Keratinocyte (primary cell): ENCODE measurements at regions not wholly inside any gene's neighbourhood (a gene's known extent, or its start where the extent isn't known, plus 50 kb on each side); places are given as distances from the start of the nearest gene placed in this dataset.

Experiments
- DNase-seq: peaks from one replicate; pipeline ENCODE4 v3.0.0-alpha.2; 2011; ENCODE audit warnings: low read depth, missing footprints, low spot score
- FAIRE-seq: peaks from 2 replicates; lab custom pipeline; 2011; peaks lifted over from hg19 to GRCh38; lab: Jason Lieb, UNC
- H2AFZ ChIP-seq: 2 replicates; pipeline ENCODE4 v1.6.0; 2012; ENCODE audit warnings: low read length, control low read depth, inconsistent platforms; ENCODE audit not compliant: control insufficient read depth
- H3K27ac ChIP-seq: 2 replicates; pipeline ENCODE4 v1.5.1; 2011; ENCODE audit warnings: low read length; ENCODE audit not compliant: control insufficient read depth, insufficient read depth
- H3K27me3 ChIP-seq: 3 replicates; pipeline ENCODE4 v1.6.0; 2011; ENCODE audit warnings: low read length; ENCODE audit not compliant: control insufficient read depth, insufficient read depth; ENCODE audit errors: extremely low read depth
- H3K36me3 ChIP-seq, 2 experiments: 2 replicates in 1 of 2; 3 replicates in 1 of 2; pipeline ENCODE4 v1.5.1; 2011; ENCODE audit warnings: low read length in 2 of 2, mild to moderate bottlenecking in 1 of 2; ENCODE audit not compliant: control insufficient read depth in 2 of 2, insufficient read depth in 2 of 2; ENCODE audit errors: extremely low read depth in 1 of 2
- H3K4me1 ChIP-seq: 3 replicates; pipeline ENCODE4 v1.5.1; 2011; ENCODE audit warnings: low read length; ENCODE audit not compliant: control insufficient read depth, insufficient read depth; ENCODE audit errors: extremely low read depth
- H3K4me2 ChIP-seq: 3 replicates; pipeline ENCODE4 v1.6.0; 2011; ENCODE audit warnings: low read depth, low read length; ENCODE audit not compliant: control insufficient read depth, insufficient read depth; ENCODE audit errors: extremely low read depth
- H3K4me3 ChIP-seq, 3 experiments: fragments of 200-600 bp in 1 of 3; sonication (generic) in 1 of 3; 2 replicates in 2 of 3; 3 replicates in 1 of 3; pipeline ENCODE4 v1.5.1; 2011 to 2016; ENCODE audit warnings: low read length in 3 of 3, mild to moderate bottlenecking in 3 of 3, control low read depth in 2 of 3, inconsistent platforms in 1 of 3, low read depth in 1 of 3, mixed read lengths in 1 of 3, mixed run types in 1 of 3, moderate library complexity in 1 of 3; ENCODE audit not compliant: control insufficient read depth in 2 of 3, insufficient read depth in 2 of 3; ENCODE audit errors: extremely low read depth in 1 of 3
- H3K79me2 ChIP-seq: 2 replicates; pipeline ENCODE4 v1.6.0; 2012; ENCODE audit warnings: low read length; ENCODE audit not compliant: control insufficient read depth, insufficient read depth
- H3K9ac ChIP-seq: 3 replicates; pipeline ENCODE4 v1.6.0; 2011; ENCODE audit warnings: low read length; ENCODE audit not compliant: control insufficient read depth, insufficient read depth; ENCODE audit errors: extremely low read depth
- H3K9me1 ChIP-seq: 3 replicates; pipeline ENCODE4 v1.6.0; 2011; ENCODE audit warnings: low read length; ENCODE audit not compliant: control insufficient read depth, insufficient read depth; ENCODE audit errors: extremely low read depth
- H3K9me3 ChIP-seq: 2 replicates; pipeline ENCODE4 v1.5.1; 2012; ENCODE audit warnings: low read depth, low read length; ENCODE audit not compliant: control insufficient read depth
- H4K20me1 ChIP-seq: 3 replicates; pipeline ENCODE4 v1.6.0; 2011; ENCODE audit warnings: low read length; ENCODE audit not compliant: control insufficient read depth, insufficient read depth; ENCODE audit errors: extremely low read depth
- EZH2 ChIP-seq: IDR thresholded peaks from one replicate; pipeline ENCODE4 v1.6.1; 2012; ENCODE audit warnings: inconsistent platforms, mild to moderate bottlenecking, low read length, moderate library complexity
- dilution Hi-C: fragments of 300-500 bp; cut with MboI; formaldehyde crosslinking; loops from one replicate; pipeline ENCODE4 v1.7.0; 2020; ENCODE audit warnings: low sequenced_read_pairs; ENCODE audit not compliant: extremely low pct_ligation_motif_present
- TF ChIP-seq, protein P1 (sequence below), 3 experiments: IDR thresholded peaks in 1 of 3; conservative IDR thresholded peaks in 1 of 3; optimal IDR thresholded peaks in 1 of 3; 2 replicates in 2 of 3; 3 replicates in 1 of 3; pipeline versions ENCODE3 to v1.5.1; 2011; ENCODE audit warnings: low read length in 3 of 3, mild to moderate bottlenecking in 3 of 3, moderate library complexity in 2 of 3, control low read depth in 1 of 3, inconsistent platforms in 1 of 3; ENCODE audit not compliant: insufficient read depth in 2 of 3; ENCODE audit errors: extremely low read depth in 1 of 3

DNA sequence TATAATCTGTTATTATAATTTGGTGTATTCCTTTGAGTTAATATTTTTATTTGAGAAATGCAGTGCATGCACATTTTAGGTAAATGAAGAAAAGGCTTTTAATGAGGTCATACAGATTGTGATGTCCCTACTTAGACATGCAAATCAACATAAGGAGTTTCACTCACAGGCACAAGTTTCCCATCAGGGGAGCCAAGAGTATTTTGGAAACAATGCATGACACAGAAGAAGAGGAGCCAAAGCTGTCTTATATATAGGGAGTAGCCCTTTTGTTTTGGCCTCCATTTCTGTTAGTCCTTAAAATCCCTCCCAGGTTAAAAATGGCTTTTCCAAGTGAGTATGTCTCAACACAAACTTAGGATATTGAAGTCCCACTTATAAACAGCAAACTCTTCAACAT lies 703.4 kb upstream of the ANKRD30A start:
- FAIRE-seq (no peak), DNase-seq (no peak)
- no peak for TF ChIP-seq EZH2
- TF ChIP-seq, protein P1, sequence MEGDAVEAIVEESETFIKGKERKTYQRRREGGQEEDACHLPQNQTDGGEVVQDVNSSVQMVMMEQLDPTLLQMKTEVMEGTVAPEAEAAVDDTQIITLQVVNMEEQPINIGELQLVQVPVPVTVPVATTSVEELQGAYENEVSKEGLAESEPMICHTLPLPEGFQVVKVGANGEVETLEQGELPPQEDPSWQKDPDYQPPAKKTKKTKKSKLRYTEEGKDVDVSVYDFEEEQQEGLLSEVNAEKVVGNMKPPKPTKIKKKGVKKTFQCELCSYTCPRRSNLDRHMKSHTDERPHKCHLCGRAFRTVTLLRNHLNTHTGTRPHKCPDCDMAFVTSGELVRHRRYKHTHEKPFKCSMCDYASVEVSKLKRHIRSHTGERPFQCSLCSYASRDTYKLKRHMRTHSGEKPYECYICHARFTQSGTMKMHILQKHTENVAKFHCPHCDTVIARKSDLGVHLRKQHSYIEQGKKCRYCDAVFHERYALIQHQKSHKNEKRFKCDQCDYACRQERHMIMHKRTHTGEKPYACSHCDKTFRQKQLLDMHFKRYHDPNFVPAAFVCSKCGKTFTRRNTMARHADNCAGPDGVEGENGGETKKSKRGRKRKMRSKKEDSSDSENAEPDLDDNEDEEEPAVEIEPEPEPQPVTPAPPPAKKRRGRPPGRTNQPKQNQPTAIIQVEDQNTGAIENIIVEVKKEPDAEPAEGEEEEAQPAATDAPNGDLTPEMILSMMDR (optimal IDR thresholded peaks at IDR 0.05 in 1 of 3, IDR thresholded peaks at IDR 0.05 in 1 of 3, conservative IDR thresholded peaks at IDR 0.05 in 1 of 3; ENCODE audit: extremely low read depth in 1 of 3, insufficient read depth in 2 of 3, low read length in 3 of 3): no peak
- H2AFZ ChIP-seq: no peak overlapping the region
- H3K9me1 ChIP-seq: no peaks in the 10 kb centered on the region
- H3K9ac ChIP-seq: no peak overlapping the region
- no peaks in the 10 kb centered on the region for H4K20me1 ChIP-seq
- no peaks in the 10 kb centered on the region for H3K36me3 ChIP-seq
- H3K79me2 ChIP-seq: no peaks in the 10 kb centered on the region
- H3K9me3 ChIP-seq: no peaks in the 10 kb centered on the region
- no peak overlapping the region for H3K4me3 ChIP-seq
- no peak overlapping the region for H3K27ac ChIP-seq
- no peaks in the 10 kb centered on the region for H3K27me3 ChIP-seq
- H3K4me2 ChIP-seq: no peak overlapping the region
- dilution Hi-C loops: no loop called here
- no peaks in the 10 kb centered on the region for H3K4me1 ChIP-seq

DNA sequence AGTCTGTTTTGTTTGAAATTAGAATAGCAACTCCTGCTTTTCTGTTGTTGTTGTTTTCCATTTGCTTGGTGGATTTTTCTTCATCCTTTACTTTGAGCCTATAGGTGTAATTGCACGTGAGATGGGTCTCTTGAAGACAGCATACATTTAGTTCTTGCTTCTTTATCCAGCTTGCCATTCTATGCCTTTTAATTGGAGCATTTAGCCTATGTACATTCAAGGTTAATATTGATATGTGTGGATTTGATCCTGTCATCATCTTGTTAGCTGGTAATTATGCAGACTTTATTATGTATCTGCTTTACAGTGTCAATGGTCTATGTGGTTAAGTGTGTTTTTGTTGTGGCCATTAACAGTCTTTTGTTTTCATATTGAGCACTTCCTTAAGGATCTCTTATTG lies 708.9 kb upstream of the ANKRD30A start:
- no peak for FAIRE-seq
- dilution Hi-C loops: no loop called here
- no peaks in the 10 kb centered on the region for H3K9me3 ChIP-seq
- no peak overlapping the region for H3K4me3 ChIP-seq
- H2AFZ ChIP-seq: no peak overlapping the region
- H3K9me1 ChIP-seq: no peaks in the 10 kb centered on the region
- H4K20me1 ChIP-seq: no peaks in the 10 kb centered on the region
- H3K27me3 ChIP-seq: no peaks in the 10 kb centered on the region
- peaks cover 8% of the 10 kb centered on the region for H3K4me1 ChIP-seq
- H3K36me3 ChIP-seq: no peaks in the 10 kb centered on the region
- TF ChIP-seq, protein P1 (optimal IDR thresholded peaks at IDR 0.05 in 1 of 3, IDR thresholded peaks at IDR 0.05 in 1 of 3, conservative IDR thresholded peaks at IDR 0.05 in 1 of 3; ENCODE audit: extremely low read depth in 1 of 3, insufficient read depth in 2 of 3, low read length in 3 of 3): no peak
- no peak for TF ChIP-seq EZH2
- no peak for DNase-seq
- no peak overlapping the region for H3K9ac ChIP-seq
- no peaks in the 10 kb centered on the region for H3K79me2 ChIP-seq
- H3K27ac ChIP-seq: no peak overlapping the region
- H3K4me2 ChIP-seq: no peak overlapping the region
